ENCODE measurements at regions not wholly inside any gene's neighbourhood (a gene's known extent, or its start where the extent isn't known, plus 50 kb on each side); places are given as distances from the start of the nearest gene placed in this dataset.

DNA sequence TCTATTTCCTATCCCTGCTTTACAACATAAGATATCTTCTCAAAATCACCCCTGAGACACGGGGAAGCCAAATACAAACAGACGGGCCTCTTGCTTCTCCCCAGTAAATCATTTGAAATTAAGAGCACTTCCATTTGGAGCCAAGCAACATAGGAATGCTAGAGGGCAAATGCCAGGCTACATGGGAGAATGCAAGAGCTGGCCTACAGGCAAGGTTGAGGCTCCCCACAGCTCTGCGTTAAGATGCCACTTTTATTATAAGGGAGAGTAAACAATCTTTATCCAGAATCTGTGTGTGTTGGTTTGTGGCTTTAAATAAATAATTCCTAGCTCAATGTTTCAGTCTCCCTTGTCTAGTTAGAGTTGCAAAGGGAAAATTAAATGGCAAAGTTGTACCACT lies 305.1 kb upstream of the KCNH8 start:
- DNase-seq (ENCODE audit: low read depth), result no peak
- H3K4me3 ChIP-seq (ENCODE audit: low read depth, low read length), result no peak overlapping the region
- TF ChIP-seq, protein P1, sequence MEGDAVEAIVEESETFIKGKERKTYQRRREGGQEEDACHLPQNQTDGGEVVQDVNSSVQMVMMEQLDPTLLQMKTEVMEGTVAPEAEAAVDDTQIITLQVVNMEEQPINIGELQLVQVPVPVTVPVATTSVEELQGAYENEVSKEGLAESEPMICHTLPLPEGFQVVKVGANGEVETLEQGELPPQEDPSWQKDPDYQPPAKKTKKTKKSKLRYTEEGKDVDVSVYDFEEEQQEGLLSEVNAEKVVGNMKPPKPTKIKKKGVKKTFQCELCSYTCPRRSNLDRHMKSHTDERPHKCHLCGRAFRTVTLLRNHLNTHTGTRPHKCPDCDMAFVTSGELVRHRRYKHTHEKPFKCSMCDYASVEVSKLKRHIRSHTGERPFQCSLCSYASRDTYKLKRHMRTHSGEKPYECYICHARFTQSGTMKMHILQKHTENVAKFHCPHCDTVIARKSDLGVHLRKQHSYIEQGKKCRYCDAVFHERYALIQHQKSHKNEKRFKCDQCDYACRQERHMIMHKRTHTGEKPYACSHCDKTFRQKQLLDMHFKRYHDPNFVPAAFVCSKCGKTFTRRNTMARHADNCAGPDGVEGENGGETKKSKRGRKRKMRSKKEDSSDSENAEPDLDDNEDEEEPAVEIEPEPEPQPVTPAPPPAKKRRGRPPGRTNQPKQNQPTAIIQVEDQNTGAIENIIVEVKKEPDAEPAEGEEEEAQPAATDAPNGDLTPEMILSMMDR (IDR thresholded peaks at IDR 0.05; ENCODE audit: control insufficient read depth, extremely low read depth, insufficient read depth), result no peak

DNA sequence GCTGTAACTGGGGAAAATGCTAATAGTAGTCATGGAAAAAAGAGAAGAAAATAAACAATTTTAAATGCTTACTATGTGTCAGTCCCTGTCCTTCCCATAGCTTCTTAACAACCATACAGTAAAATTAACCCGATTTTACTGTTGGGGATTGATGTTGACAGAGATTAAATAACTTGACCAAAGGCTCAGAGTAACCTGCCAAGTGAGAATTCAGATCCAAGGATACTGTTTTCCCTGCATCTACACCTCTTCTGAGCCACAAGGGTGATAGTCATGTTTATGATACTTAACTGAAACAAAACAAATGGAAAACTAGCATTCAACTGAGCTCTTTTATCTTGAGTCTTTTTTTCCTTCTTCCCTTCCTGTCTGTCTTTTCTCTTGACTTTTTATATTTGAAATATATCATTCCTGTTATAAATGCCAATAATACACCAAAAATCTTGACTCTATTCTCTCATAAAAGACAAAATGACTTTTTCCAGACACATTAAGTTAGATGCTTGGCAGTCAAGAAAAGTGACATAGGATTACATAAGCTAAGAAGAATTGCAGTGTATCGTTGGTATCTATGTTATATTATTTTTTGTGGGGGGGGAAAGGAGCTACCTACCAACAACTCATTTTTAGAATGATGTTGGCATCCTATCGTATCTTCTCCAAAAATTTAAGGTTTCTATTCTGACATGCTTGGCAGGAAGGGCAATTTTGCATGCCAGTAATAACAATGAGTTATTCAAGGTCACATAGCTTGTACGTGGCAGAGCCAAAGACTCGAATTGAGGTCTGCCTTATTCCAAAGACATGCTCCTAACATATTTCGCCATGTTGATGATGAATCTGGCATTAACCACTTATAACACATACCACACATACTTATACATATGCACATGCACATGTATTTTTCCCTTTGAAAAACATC lies 306.6 kb upstream of the KCNH8 start:
- DNase-seq (ENCODE audit: low read depth), result no peak
- H3K4me3 ChIP-seq (ENCODE audit: low read depth, low read length), result no peak overlapping the region
- TF ChIP-seq, protein P1 (IDR thresholded peaks at IDR 0.05; ENCODE audit: control insufficient read depth, extremely low read depth, insufficient read depth), result no peak

DNA sequence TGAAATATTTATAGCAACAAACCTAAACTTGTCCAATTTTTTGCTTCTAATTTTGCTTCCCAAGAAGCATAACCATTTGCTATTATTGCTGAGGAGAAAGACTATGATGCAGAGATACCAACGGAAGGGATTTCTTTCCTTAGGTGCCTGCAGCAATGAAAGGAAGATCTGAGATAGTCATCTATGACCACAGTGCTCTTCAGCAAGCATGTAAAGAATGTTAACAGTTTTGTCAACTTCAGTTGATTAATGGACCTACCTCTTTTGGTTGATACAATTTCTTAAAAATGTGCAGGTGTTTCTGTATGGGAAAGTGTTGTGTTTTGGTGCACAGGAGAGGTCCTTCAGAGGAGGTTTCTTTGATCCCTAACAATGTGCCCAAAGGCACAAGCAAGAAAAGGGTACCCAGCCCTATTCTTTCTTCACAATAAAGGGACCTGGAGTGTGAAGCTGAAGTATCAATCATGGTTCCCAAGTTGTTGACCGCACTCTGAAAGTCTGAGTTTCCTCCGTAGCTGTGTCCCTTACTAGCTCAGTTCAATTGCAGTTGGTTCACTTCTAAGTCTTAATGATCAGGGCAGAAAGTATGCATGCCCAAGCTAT lies 307.7 kb upstream of the KCNH8 start:
- TF ChIP-seq, protein P1 (IDR thresholded peaks at IDR 0.05; ENCODE audit: control insufficient read depth, extremely low read depth, insufficient read depth), result no peak
- no peak for DNase-seq (ENCODE audit: low read depth)
- H3K4me3 ChIP-seq (ENCODE audit: low read depth, low read length), result no peak overlapping the region

DNA sequence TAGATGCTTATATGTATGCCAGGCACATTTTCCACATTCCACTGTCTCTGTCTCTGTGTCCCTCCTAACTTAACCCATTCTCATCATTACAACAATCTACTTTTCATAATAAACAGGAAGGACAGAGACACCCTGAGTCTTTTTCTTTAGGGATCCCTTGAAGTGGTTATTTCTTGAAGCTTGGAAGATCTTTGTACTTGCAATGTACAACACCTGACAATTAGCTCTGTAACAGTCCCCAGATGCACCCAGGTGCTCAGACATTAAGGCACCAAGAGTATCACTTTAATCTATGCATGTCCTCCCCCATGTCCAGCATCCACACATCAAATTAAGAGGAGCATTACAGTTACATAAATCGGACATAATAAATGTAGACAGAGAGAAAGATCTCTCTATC lies 309.6 kb upstream of the KCNH8 start:
- no peak overlapping the region for H3K4me3 ChIP-seq (ENCODE audit: low read depth, low read length)
- TF ChIP-seq, protein P1 (IDR thresholded peaks at IDR 0.05; ENCODE audit: control insufficient read depth, extremely low read depth, insufficient read depth), result no peak
- no peak for DNase-seq (ENCODE audit: low read depth)

DNA sequence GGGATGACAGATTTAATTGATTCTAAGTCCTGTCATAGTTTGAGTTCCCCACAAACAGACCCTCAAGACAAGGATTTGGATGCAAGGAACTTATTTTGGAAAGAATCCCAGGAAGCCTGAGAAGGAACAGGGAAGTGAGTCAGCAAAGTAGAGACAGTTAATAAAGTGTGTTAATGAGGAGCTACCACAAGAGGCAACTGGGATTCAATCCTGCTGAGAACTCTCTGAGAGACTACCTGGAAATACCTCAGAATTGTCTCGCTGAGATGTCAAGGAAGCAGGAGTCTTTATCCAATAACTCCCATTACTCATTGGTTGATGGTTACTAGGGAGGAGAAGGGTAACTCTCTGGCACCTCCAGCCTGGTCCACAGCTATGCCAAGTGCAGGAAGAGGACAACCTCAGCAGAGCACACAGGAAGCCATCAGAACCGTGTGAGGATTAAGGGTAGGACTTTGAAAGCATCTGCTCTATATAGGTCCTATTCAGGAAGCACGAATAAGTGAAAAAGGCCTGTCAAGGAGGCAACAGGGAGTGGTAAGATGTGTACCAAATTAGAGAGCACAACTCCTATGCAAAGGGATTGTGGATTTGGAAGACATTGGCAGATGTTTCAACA lies 311.1 kb upstream of the KCNH8 start:
- DNase-seq (ENCODE audit: low read depth), result no peak
- no peak overlapping the region for H3K4me3 ChIP-seq (ENCODE audit: low read depth, low read length)
- TF ChIP-seq, protein P1 (IDR thresholded peaks at IDR 0.05; ENCODE audit: control insufficient read depth, extremely low read depth, insufficient read depth), result no peak

DNA sequence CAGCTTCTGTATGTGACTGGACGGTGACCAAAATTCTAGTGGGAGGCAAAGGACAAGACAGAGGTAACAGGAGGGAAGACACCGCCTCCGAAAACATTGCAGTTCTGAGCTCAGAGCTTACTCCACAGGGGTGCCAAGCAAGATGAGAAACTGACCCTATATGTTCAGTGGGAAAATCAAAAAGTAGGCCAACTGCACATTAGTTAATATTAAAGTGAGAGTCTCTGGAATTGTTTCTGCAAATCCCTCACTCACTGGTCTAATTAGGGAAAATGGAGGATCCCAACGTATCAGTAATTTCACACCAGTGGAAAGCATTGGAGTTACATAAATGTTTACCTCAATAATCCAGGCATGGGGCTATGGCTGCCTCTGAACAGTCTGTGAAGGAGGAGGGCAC lies 313.3 kb upstream of the KCNH8 start:
- DNase-seq (ENCODE audit: low read depth), result no peak
- TF ChIP-seq, protein P1 (IDR thresholded peaks at IDR 0.05; ENCODE audit: control insufficient read depth, extremely low read depth, insufficient read depth), result no peak
- no peak overlapping the region for H3K4me3 ChIP-seq (ENCODE audit: low read depth, low read length)

All from LNCaP clone FGC (cell line).